GM12864 (cell line): ENCODE measurements at regions not wholly inside any gene's neighbourhood (a gene's known extent, or its start where the extent isn't known, plus 50 kb on each side); places are given as distances from the start of the nearest gene placed in this dataset.

Source experiments
- DNase-seq: peaks from one replicate; pipeline ENCODE4 v3.0.0-alpha.2; 2011; ENCODE audit warnings: low read depth
- H3K4me3 ChIP-seq: 2 replicates; pipeline ENCODE4 v1.5.1; 2011; ENCODE audit warnings: mild to moderate bottlenecking, low read depth, low read length, control low read depth
- CTCF ChIP-seq: IDR thresholded peaks from 2 replicates; pipeline ENCODE4 v1.5.1; 2011; ENCODE audit warnings: low read depth, mild to moderate bottlenecking, moderate library complexity, low read length, control low read depth, inconsistent platforms; ENCODE audit errors: missing control alignments

- TF ChIP-seq CTCF = no peak
- H3K4me3 ChIP-seq = no peak overlapping the region
- DNase-seq = no peak
These were observed 165.2 kb downstream of the NTMT2 start for GRCh38 chr1:170310951-170311350.

GRCh38 chr1:170313306-170313705 lies 167.5 kb downstream of the NTMT2 start:
- TF ChIP-seq CTCF = no peak
- DNase-seq = no peak
- no peak overlapping the region for H3K4me3 ChIP-seq

- H3K4me3 ChIP-seq = no peak overlapping the region
- no peak for DNase-seq
- TF ChIP-seq CTCF = no peak
These were observed 170.5 kb downstream of the NTMT2 start for GRCh38 chr1:170316270-170316669.

GRCh38 chr1:170318141-170318540 lies 172.4 kb downstream of the NTMT2 start:
- no peak overlapping the region for H3K4me3 ChIP-seq
- no peak for TF ChIP-seq CTCF
- no peak for DNase-seq

- no peak for DNase-seq
- no peak for TF ChIP-seq CTCF
- no peak overlapping the region for H3K4me3 ChIP-seq
These were observed 173.0 kb downstream of the NTMT2 start for GRCh38 chr1:170318736-170319135.

- TF ChIP-seq CTCF = no peak
- no peak overlapping the region for H3K4me3 ChIP-seq
- DNase-seq = no peak
These were observed 175.4 kb downstream of the NTMT2 start for GRCh38 chr1:170321113-170321512.

GRCh38 chr1:170326186-170326585 lies 180.4 kb downstream of the NTMT2 start:
- DNase-seq = no peak
- no peak for TF ChIP-seq CTCF
- no peak overlapping the region for H3K4me3 ChIP-seq
